Prostate gland (tissue), 2 donors: ENCODE measurements at regions not wholly inside any gene's neighbourhood (a gene's known extent, or its start where the extent isn't known, plus 50 kb on each side); places are given as distances from the start of the nearest gene placed in this dataset.

Experiments
- POLR2A ChIP-seq: fragments of 450-650 bp; IDR thresholded peaks from one replicate; pipeline ENCODE4 v1.6.1; 2016; ENCODE audit warnings: antibody characterized with exemption, mild to moderate bottlenecking
- TF ChIP-seq, protein P1 (sequence below), 4 experiments: fragments of 200-600 bp in 2 of 4; fragments of 450-650 bp in 2 of 4; sonication (generic) in 2 of 4; IDR thresholded peaks; 1 replicate in 3 of 4; 2 replicates in 1 of 4; pipeline ENCODE4 v1.5.1; 2016 to 2019; ENCODE audit warnings: antibody characterized with exemption in 4 of 4, mild to moderate bottlenecking in 2 of 4, moderate library complexity in 2 of 4

DNA sequence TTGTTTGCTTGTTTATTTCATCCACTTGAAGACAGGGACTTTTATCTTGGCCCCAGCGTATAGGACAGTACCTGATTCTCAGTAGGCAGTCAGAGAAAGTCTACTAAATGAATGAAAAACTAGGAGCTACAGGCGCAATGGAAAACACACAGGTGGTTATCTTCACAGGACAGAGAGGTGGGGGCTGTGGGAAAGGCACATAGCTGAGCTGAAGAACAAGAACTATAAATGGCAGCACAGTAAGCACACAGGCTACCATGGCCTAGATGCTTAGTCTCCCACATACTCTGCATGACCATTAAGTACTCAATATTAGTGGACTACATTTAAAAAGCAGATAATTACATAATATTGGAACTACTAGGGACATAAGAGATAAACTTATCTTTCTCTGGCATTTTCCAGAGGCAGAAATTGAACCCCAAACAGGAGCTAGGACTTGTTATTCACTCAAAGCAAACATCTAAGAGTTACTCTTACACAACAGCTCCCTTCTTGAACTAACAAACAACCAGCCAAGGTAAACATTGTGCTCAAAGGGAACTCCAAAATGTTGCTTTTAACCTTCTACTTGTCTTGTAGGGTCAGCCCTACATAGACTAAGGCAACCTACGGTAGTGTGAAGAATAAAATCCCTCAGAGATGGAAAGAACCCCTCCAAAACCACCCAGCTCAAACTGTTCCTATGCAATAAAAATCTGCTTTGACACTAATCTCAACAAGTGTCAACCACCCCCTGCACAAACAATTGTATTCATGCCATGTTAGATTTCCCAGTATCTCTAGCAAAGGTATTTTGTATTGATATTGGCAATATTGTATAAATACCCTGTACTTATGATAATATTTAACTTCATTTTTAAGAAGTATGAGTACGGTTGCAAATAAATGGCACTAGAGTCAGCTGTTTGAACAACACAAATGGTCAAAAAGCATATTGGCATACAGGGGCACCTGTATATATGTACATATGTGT lies 593.6 kb downstream of the KLHL13 start:
- TF ChIP-seq, protein P1, sequence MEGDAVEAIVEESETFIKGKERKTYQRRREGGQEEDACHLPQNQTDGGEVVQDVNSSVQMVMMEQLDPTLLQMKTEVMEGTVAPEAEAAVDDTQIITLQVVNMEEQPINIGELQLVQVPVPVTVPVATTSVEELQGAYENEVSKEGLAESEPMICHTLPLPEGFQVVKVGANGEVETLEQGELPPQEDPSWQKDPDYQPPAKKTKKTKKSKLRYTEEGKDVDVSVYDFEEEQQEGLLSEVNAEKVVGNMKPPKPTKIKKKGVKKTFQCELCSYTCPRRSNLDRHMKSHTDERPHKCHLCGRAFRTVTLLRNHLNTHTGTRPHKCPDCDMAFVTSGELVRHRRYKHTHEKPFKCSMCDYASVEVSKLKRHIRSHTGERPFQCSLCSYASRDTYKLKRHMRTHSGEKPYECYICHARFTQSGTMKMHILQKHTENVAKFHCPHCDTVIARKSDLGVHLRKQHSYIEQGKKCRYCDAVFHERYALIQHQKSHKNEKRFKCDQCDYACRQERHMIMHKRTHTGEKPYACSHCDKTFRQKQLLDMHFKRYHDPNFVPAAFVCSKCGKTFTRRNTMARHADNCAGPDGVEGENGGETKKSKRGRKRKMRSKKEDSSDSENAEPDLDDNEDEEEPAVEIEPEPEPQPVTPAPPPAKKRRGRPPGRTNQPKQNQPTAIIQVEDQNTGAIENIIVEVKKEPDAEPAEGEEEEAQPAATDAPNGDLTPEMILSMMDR (IDR thresholded peaks at IDR 0.05), result no peak
- no peak for TF ChIP-seq POLR2A
